NB4 (cell line): ENCODE measurements at regions not wholly inside any gene's neighbourhood (a gene's known extent, or its start where the extent isn't known, plus 50 kb on each side); places are given as distances from the start of the nearest gene placed in this dataset.
A peak's percentile ranks its signal among the peaks of the same experiment; 100 is the strongest.

Experiments
- DNase-seq: peaks from one replicate; pipeline ENCODE4 v3.0.0; 2010; ENCODE audit warnings: low read depth
- H3K4me3 ChIP-seq: one replicate; pipeline ENCODE4 v1.5.1; 2011; ENCODE audit warnings: mild to moderate bottlenecking, low read depth, low read length, moderate library complexity
- CTCF ChIP-seq: IDR thresholded peaks from one replicate; pipeline ENCODE4 v1.5.1; 2012; ENCODE audit warnings: low read depth, low read length
- MAX ChIP-seq: IDR thresholded peaks from 2 replicates; pipeline ENCODE4 v1.6.1; 2011; ENCODE audit warnings: low read depth, low read length
- MYC ChIP-seq: IDR thresholded peaks from 2 replicates; pipeline ENCODE4 v1.6.1; 2011; ENCODE audit warnings: low read depth, low read length
- POLR2A ChIP-seq: IDR thresholded peaks from 2 replicates; pipeline ENCODE4 v1.6.1; 2011; ENCODE audit warnings: mild to moderate bottlenecking; ENCODE audit not compliant: insufficient read length; ENCODE audit errors: extremely low read depth

- no peak for DNase-seq
- TF ChIP-seq POLR2A: no peak
- no peak for TF ChIP-seq CTCF
- no peak for TF ChIP-seq MYC
- no peak for TF ChIP-seq MAX
These were observed 404.8 kb upstream of the RORA start for GRCh38 chr15:61633951-61634350.

GRCh38 chr15:61629269-61629668 lies 400.2 kb upstream of the RORA start:
- TF ChIP-seq CTCF (no peak), MYC (no peak), POLR2A (no peak), MAX (no peak)
- DNase-seq: no peak
- H3K4me3 ChIP-seq: no peak overlapping the region

More at GRCh38 chr15:61633951-61634350, 404.8 kb upstream of the RORA start:
- no peak overlapping the region for H3K4me3 ChIP-seq

GRCh38 chr15:61624950-61625349 lies 395.8 kb upstream of the RORA start:
- no peak for TF ChIP-seq MAX
- TF ChIP-seq MYC: no peak
- TF ChIP-seq CTCF: no peak
- TF ChIP-seq POLR2A: no peak
- DNase-seq: no peak
- no peak overlapping the region for H3K4me3 ChIP-seq

- H3K4me3 ChIP-seq: no peak overlapping the region
- TF ChIP-seq MYC (no peak), POLR2A (no peak), MAX (no peak), CTCF (no peak)
- DNase-seq: no peak
These were observed 394.6 kb upstream of the RORA start for GRCh38 chr15:61623746-61624145.

GRCh38 chr15:61621865-61622264 lies 392.8 kb upstream of the RORA start:
- no peak overlapping the region for H3K4me3 ChIP-seq
- no peak for TF ChIP-seq MYC
- TF ChIP-seq CTCF: no peak
- no peak for TF ChIP-seq POLR2A
- no peak for TF ChIP-seq MAX
- no peak for DNase-seq

GRCh38 chr15:61621146-61621545 lies 392.0 kb upstream of the RORA start:
- TF ChIP-seq MYC (no peak), CTCF (peak; percentile 36), MAX (no peak)
- no peak overlapping the region for H3K4me3 ChIP-seq
- DNase-seq: peak; percentile 11
